Fibroblast of lung (primary cell): ENCODE measurements at regions not wholly inside any gene's neighbourhood (a gene's known extent, or its start where the extent isn't known, plus 50 kb on each side); places are given as distances from the start of the nearest gene placed in this dataset.

Experiments
- DNase-seq, 2 donors: peaks; one replicate each; pipeline versions ENCODE4 v3.0.0 to v3.0.0-alpha.2; 2010; ENCODE audit warnings: low read depth in 2 of 2
- H2AFZ ChIP-seq: 2 replicates; pipeline ENCODE4 v1.5.1; 2012; ENCODE audit warnings: low read length, control low read depth, inconsistent platforms
- H3K27ac ChIP-seq: 2 replicates; pipeline ENCODE4 v1.5.1; 2011; ENCODE audit warnings: low read length, control low read depth; ENCODE audit not compliant: insufficient read depth
- H3K27me3 ChIP-seq: 2 replicates; pipeline ENCODE4 v1.5.1; 2011; ENCODE audit warnings: mild to moderate bottlenecking, low read length; ENCODE audit not compliant: control insufficient read depth, insufficient read depth
- H3K36me3 ChIP-seq: 2 replicates; pipeline ENCODE4 v1.5.1; 2011; ENCODE audit warnings: low read length; ENCODE audit not compliant: control insufficient read depth, insufficient read depth
- H3K4me1 ChIP-seq: 2 replicates; pipeline ENCODE4 v1.5.1; 2011; ENCODE audit warnings: low read length; ENCODE audit not compliant: control insufficient read depth, insufficient read depth; ENCODE audit errors: extremely low read depth
- H3K4me2 ChIP-seq: 2 replicates; pipeline ENCODE4 v1.5.1; 2011; ENCODE audit warnings: low read length, control low read depth; ENCODE audit not compliant: insufficient read depth; ENCODE audit errors: extremely low read depth
- H3K4me3 ChIP-seq, 4 experiments: fragments of 200-600 bp in 1 of 4; sonication (generic) in 1 of 4; replicated peaks in 1 of 4; 2 replicates each; pipeline ENCODE4 v1.5.1; 2011 to 2016; ENCODE audit warnings: low read length in 4 of 4, low read depth in 3 of 4, mild to moderate bottlenecking in 3 of 4, control low read depth in 2 of 4, inconsistent platforms in 1 of 4, mixed read lengths in 1 of 4; ENCODE audit not compliant: insufficient read depth in 1 of 4; ENCODE audit errors: control extremely low read depth in 1 of 4
- H3K79me2 ChIP-seq: 2 replicates; pipeline ENCODE4 v1.5.1; 2012; ENCODE audit warnings: mild to moderate bottlenecking, low read length, inconsistent platforms; ENCODE audit not compliant: control insufficient read depth, insufficient read depth
- H3K9ac ChIP-seq: 2 replicates; pipeline ENCODE4 v1.5.1; 2011; ENCODE audit warnings: mild to moderate bottlenecking, low read length, control low read depth; ENCODE audit not compliant: insufficient read depth
- H3K9me3 ChIP-seq: 2 replicates; pipeline ENCODE4 v1.5.1; 2012; ENCODE audit warnings: low read depth, low read length; ENCODE audit not compliant: control insufficient read depth, insufficient read depth
- H4K20me1 ChIP-seq: 2 replicates; pipeline ENCODE4 v1.5.1; 2011; ENCODE audit warnings: low read length; ENCODE audit not compliant: control insufficient read depth, insufficient read depth; ENCODE audit errors: extremely low read depth
- CTCF ChIP-seq, 2 donors: IDR thresholded peaks in 1 of 2; conservative IDR thresholded peaks in 1 of 2; 1 replicate in 1 of 2; 2 replicates in 1 of 2; pipeline ENCODE4 v1.5.1; 2011 to 2012; ENCODE audit warnings: low read length in 2 of 2, control low read depth in 1 of 2, inconsistent platforms in 1 of 2, low read depth in 1 of 2, mild to moderate bottlenecking in 1 of 2
- EZH2 ChIP-seq: IDR thresholded peaks from 2 replicates; pipeline ENCODE4 v1.5.1; 2012; ENCODE audit warnings: low read length, control low read depth, mild to moderate bottlenecking; ENCODE audit errors: missing control alignments

GRCh38 chr18:40274618-40275196, 1680.3 kb upstream of the PIK3C3 start:
- no peak for DNase-seq
- H3K36me3 ChIP-seq: no peaks in the 10 kb centered on the region
- H3K4me1 ChIP-seq: no peaks in the 10 kb centered on the region
- H3K27me3 ChIP-seq: no peaks in the 10 kb centered on the region
- no peaks in the 10 kb centered on the region for H3K9me3 ChIP-seq
- no peak for TF ChIP-seq CTCF (conservative IDR thresholded peaks at IDR 0.05 in 1 of 2, IDR thresholded peaks at IDR 0.05 in 1 of 2; ENCODE audit: low read depth in 1 of 2, low read length in 2 of 2)
- no peak for TF ChIP-seq EZH2
- no peaks in the 10 kb centered on the region for H4K20me1 ChIP-seq
- no peak overlapping the region for H3K27ac ChIP-seq
- no peak overlapping the region for H3K4me2 ChIP-seq
- H2AFZ ChIP-seq: no peak overlapping the region
- H3K4me3 ChIP-seq: no peak overlapping the region
- H3K79me2 ChIP-seq: no peaks in the 10 kb centered on the region
- H3K9ac ChIP-seq: no peak overlapping the region

GRCh38 chr18:40272630-40273231, 1682.3 kb upstream of the PIK3C3 start:
- Histone ChIP-seq H3K36me3 (no peaks in the 10 kb centered on the region), H3K9me3 (no peaks in the 10 kb centered on the region), H3K27me3 (no peaks in the 10 kb centered on the region), H3K4me2 (no peak overlapping the region), H3K4me3 (no peak overlapping the region), H3K9ac (no peak overlapping the region), H4K20me1 (no peaks in the 10 kb centered on the region), H3K27ac (no peak overlapping the region), H3K4me1 (no peaks in the 10 kb centered on the region), H2AFZ (no peak overlapping the region), H3K79me2 (no peaks in the 10 kb centered on the region)
- DNase-seq: peak in 1 of 2 donors; percentile 21
- TF ChIP-seq EZH2 (no peak), CTCF (conservative IDR thresholded peaks at IDR 0.05 in 1 of 2, IDR thresholded peaks at IDR 0.05 in 1 of 2; ENCODE audit: low read depth in 1 of 2, low read length in 2 of 2) (no peak)

GRCh38 chr18:40259115-40259835, 1695.8 kb upstream of the PIK3C3 start:
- no peaks in the 10 kb centered on the region for H3K4me1 ChIP-seq
- H2AFZ ChIP-seq: no peak overlapping the region
- no peak overlapping the region for H3K4me3 ChIP-seq
- no peaks in the 10 kb centered on the region for H3K36me3 ChIP-seq
- no peaks in the 10 kb centered on the region for H3K9me3 ChIP-seq
- no peaks in the 10 kb centered on the region for H3K79me2 ChIP-seq
- no peak overlapping the region for H3K4me2 ChIP-seq
- TF ChIP-seq CTCF (conservative IDR thresholded peaks at IDR 0.05 in 1 of 2, IDR thresholded peaks at IDR 0.05 in 1 of 2; ENCODE audit: low read depth in 1 of 2, low read length in 2 of 2) (no peak), EZH2 (no peak)
- H3K27ac ChIP-seq: no peak overlapping the region
- no peaks in the 10 kb centered on the region for H4K20me1 ChIP-seq
- H3K9ac ChIP-seq: no peak overlapping the region
- H3K27me3 ChIP-seq: no peaks in the 10 kb centered on the region
- DNase-seq: peak in 1 of 2 donors; percentile 93
